ENCODE measurements at regions not wholly inside any gene's neighbourhood (a gene's known extent, or its start where the extent isn't known, plus 50 kb on each side); places are given as distances from the start of the nearest gene placed in this dataset.

DNA sequence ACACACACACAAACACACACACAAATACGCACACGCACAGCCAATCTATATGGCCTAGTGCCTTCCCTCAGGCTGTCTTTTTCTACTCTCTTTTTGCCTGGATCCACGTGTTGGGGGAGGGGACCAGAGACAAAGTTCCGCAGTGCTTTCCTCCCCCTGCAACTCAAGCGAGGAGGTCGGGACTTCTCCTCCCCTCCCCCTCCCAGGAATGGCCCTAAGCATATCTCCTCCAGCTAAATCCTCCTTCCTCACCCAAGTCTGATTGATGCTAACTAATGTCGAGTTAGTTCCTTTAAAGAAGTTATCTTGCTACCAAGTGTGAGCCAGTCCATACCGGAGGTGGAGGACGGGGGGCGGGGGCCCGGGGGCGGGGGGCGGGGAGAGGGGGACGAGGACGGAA lies 141.2 kb upstream of the ZIC3 start:
- TF ChIP-seq, protein P1, sequence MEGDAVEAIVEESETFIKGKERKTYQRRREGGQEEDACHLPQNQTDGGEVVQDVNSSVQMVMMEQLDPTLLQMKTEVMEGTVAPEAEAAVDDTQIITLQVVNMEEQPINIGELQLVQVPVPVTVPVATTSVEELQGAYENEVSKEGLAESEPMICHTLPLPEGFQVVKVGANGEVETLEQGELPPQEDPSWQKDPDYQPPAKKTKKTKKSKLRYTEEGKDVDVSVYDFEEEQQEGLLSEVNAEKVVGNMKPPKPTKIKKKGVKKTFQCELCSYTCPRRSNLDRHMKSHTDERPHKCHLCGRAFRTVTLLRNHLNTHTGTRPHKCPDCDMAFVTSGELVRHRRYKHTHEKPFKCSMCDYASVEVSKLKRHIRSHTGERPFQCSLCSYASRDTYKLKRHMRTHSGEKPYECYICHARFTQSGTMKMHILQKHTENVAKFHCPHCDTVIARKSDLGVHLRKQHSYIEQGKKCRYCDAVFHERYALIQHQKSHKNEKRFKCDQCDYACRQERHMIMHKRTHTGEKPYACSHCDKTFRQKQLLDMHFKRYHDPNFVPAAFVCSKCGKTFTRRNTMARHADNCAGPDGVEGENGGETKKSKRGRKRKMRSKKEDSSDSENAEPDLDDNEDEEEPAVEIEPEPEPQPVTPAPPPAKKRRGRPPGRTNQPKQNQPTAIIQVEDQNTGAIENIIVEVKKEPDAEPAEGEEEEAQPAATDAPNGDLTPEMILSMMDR (IDR thresholded peaks at IDR 0.05): no peak
- no peak for TF ChIP-seq EZH2 (IDR thresholded peaks at IDR 0.05)
